ENCODE measurements at regions not wholly inside any gene's neighbourhood (a gene's known extent, or its start where the extent isn't known, plus 50 kb on each side); places are given as distances from the start of the nearest gene placed in this dataset.
"Not testable (repeated sequence)": the region's sequence is repeated elsewhere in the genome, so short reads cannot be mapped to it uniquely, and the experiment has no call there.

DNA sequence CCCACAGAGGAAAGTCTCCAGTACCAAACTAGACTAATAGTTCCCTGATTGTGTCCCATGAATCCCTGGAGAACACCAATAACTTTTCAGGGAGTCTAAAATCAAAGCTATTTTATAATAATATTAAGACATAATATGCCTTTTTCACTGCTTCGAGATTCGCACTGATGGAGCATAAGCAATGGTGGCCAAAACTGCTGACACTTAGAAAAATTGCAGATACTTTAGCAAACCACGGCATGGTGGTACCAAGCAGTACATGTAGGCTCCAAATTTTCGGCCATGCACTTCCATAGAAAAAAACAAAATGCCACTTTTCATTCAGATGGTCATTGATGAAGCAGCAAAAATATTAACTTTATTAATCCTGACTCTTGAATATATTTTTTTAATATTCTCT is 100.3 kb upstream of the PCSK1 start:
- POLR2A ChIA-PET, result no interaction called here
- H3K27me3 Mint-ChIP-seq (ENCODE audit: low read depth), result no peaks in the 10 kb centered on the region
- CTCF ChIA-PET, result no interaction called here
- H3K4me1 Mint-ChIP-seq (ENCODE audit: low read depth), result peaks cover 28% of the 10 kb centered on the region
- no peak overlapping the region for H3K4me3 Mint-ChIP-seq
- no peak for ATAC-seq
- no peaks in the 10 kb centered on the region for H3K9me3 Mint-ChIP-seq (ENCODE audit: insufficient read depth)
- peaks cover 12% of the 10 kb centered on the region for H3K36me3 Mint-ChIP-seq (ENCODE audit: low read depth)
- no peak overlapping the region for H3K27ac Mint-ChIP-seq
- DNase-seq, result no peak

DNA sequence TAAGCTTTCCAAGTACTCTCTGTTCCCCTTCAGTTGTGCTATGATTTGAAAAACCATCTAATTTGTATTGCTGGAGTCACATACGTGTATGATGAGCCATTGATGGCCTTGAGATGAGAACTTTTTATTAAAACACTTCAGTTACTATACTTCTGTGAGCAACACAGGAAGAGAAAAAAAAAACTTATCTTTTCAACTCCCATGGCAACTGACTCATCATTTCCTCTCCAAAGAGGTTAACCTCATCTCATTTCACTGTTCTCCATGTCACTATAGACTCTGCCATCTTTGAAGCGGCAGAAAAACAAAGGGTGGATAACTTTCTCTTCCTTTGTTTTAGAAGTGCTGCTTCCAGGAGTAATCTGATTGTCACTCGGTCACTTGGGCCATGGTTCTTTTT is 104.3 kb upstream of the PCSK1 start:
- peaks cover 33% of the 10 kb centered on the region for H3K4me1 Mint-ChIP-seq (ENCODE audit: low read depth)
- POLR2A ChIA-PET, result interaction anchor here (0.8 to 1.5 kb wide), 2 partner anchors 9 to 125 kb away, joined by 3 read pairs; partner anchors contain the start of gene CAST
- DNase-seq (peak; percentile 49), ATAC-seq (peak; percentile 90)
- CTCF ChIA-PET, result interaction anchor here (1.1 to 1.3 kb wide), 2 partner anchors 13 to 58 kb away, joined by 3 to 4 read pairs; no protein-coding TSS in a partner anchor
- H3K4me3 Mint-ChIP-seq, result peak overlapping the region; percentile 24
- H3K27ac Mint-ChIP-seq, result peak overlapping the region; percentile 93
- no peaks in the 10 kb centered on the region for H3K9me3 Mint-ChIP-seq (ENCODE audit: insufficient read depth)
- H3K27me3 Mint-ChIP-seq (ENCODE audit: low read depth), result no peaks in the 10 kb centered on the region
- H3K36me3 Mint-ChIP-seq (ENCODE audit: low read depth), result peaks cover 14% of the 10 kb centered on the region

DNA sequence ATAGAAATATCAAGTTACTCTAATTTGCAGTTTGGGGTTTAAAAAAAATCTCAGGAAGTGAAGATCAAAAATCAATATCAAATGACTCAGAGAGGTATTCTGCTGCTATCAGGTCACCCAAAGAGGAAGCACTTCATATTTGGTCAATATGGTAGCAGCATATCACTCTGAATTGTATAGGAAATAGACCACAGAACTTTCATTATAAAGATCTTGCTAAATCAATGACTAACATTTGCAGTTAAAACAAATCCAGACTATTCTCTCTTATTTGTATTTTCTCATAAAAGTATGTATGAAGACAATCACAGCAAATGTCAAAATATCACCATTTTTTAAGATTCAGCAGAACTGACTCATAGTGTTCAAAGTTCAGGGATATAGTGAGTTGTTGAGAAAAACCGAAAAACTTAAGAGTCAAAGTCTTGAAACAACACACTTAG is 105.8 kb upstream of the PCSK1 start:
- no peak overlapping the region for H3K4me3 Mint-ChIP-seq
- peaks cover 14% of the 10 kb centered on the region for H3K36me3 Mint-ChIP-seq (ENCODE audit: low read depth)
- H3K27ac Mint-ChIP-seq, result peak overlapping the region; percentile 73
- DNase-seq, result no peak
- peaks cover 33% of the 10 kb centered on the region for H3K4me1 Mint-ChIP-seq (ENCODE audit: low read depth)
- H3K27me3 Mint-ChIP-seq (ENCODE audit: low read depth), result no peaks in the 10 kb centered on the region
- peak; percentile 61 for ATAC-seq
- ChIA-PET POLR2A (interaction anchor here (1.5 kb wide), 1 partner anchor 124 kb away, joined by 3 read pairs; the partner anchor contains the start of gene CAST), CTCF (no interaction called here)
- H3K9me3 Mint-ChIP-seq (ENCODE audit: insufficient read depth), result no peaks in the 10 kb centered on the region

DNA sequence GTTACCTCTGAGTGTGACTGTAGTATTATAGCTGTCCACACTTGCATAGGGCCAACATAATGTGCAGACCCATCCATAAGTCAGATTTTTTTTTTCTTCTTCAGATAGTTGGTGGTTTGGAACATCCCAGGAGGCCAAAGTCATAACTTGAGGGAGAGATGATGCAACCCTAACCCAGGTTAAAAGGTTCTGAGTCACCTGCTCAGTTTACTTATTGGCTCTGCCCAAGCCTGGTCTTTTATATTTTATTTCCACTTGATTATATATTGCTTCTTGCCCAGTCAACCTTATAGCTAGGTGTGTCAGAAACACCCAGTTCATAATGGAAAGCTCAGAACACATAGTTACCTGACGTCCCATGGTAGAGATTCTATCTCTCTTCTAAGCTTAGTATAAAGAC is 113.1 kb upstream of the PCSK1 start:
- POLR2A ChIA-PET, result no interaction called here
- Mint-ChIP-seq H3K27ac (no peak overlapping the region), H3K27me3 (ENCODE audit: low read depth) (no peaks in the 10 kb centered on the region), H3K9me3 (ENCODE audit: insufficient read depth) (no peaks in the 10 kb centered on the region), H3K4me3 (no peak overlapping the region), H3K36me3 (ENCODE audit: low read depth) (no peaks in the 10 kb centered on the region), H3K4me1 (ENCODE audit: low read depth) (no peaks in the 10 kb centered on the region)
- DNase-seq (no peak), ATAC-seq (no peak)
- CTCF ChIA-PET, result no interaction called here

DNA sequence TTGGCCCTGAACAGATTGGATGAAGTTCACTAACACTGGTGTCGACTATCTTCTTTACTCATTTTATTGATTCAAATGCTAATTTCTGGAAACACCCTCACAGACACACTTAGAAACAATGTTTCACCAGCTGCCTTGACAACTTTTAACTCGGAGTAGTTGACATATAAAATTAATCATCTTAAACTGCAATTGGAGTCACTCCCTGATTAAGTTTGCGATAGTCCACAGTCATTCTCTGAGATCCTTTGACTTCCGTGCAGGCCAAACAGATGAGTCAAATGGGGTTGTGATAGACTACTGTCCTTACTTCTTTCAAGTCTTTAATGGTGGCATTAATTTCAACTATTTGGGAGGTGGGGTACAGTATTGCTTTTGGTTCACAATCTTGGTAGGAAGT is 114.4 kb upstream of the PCSK1 start:
- H3K27ac Mint-ChIP-seq, result no peak overlapping the region
- no peaks in the 10 kb centered on the region for H3K36me3 Mint-ChIP-seq (ENCODE audit: low read depth)
- no peak overlapping the region for H3K4me3 Mint-ChIP-seq
- CTCF ChIA-PET, result interaction anchor here (1.0 to 1.6 kb wide), 2 partner anchors 16 to 54 kb away, joined by 3 read pairs; no protein-coding TSS in a partner anchor
- DNase-seq (no peak), ATAC-seq (no peak)
- POLR2A ChIA-PET, result no interaction called here
- peaks cover 10% of the 10 kb centered on the region for H3K27me3 Mint-ChIP-seq (ENCODE audit: low read depth)
- H3K9me3 Mint-ChIP-seq (ENCODE audit: insufficient read depth), result no peaks in the 10 kb centered on the region
- no peaks in the 10 kb centered on the region for H3K4me1 Mint-ChIP-seq (ENCODE audit: low read depth)

- no peak overlapping the region for H3K27ac Mint-ChIP-seq
- no peaks in the 10 kb centered on the region for H3K36me3 Mint-ChIP-seq (ENCODE audit: low read depth)
- DNase-seq, result no peak
- no peaks in the 10 kb centered on the region for H3K9me3 Mint-ChIP-seq (ENCODE audit: insufficient read depth)
- H3K27me3 Mint-ChIP-seq (ENCODE audit: low read depth), result peaks cover 14% of the 10 kb centered on the region
- H3K4me3 Mint-ChIP-seq, result no peak overlapping the region
- CTCF ChIA-PET, result interaction anchor here (0.9 kb wide), 1 partner anchor 204 kb away, joined by 3 read pairs; no protein-coding TSS in a partner anchor
- ATAC-seq, result no peak
- H3K4me1 Mint-ChIP-seq (ENCODE audit: low read depth), result no peaks in the 10 kb centered on the region
- POLR2A ChIA-PET, result no interaction called here
These were observed 113.3 kb upstream of the CAST start for GRCh38 chr5:96548905-96549304.

DNA sequence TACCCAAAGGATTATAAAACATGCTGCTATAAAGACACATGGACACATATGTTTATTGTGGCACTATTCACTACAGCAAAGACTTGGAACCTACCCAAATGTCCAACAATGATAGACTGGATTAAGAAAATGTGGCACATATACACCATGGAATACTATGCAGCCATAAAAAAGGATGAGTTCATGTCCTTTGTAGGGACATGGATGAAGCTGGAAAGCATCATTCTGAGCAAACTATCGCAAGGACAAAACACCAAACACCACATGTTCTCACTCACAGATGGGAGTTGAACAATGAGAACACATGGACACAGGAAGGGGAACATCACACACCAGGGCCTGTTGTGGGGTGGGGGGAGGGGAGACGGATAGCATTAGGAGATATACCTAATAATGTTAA is 101.3 kb upstream of the CAST start:
- H3K27ac Mint-ChIP-seq; CTCF ChIA-PET; H3K27me3 Mint-ChIP-seq (ENCODE audit: low read depth); H3K4me1 Mint-ChIP-seq (ENCODE audit: low read depth); H3K36me3 Mint-ChIP-seq (ENCODE audit: low read depth); POLR2A ChIA-PET; DNase-seq; H3K4me3 Mint-ChIP-seq; ATAC-seq; H3K9me3 Mint-ChIP-seq (ENCODE audit: insufficient read depth): not testable (repeated sequence)

GRCh38 chr5:96562614-96563013 is 99.6 kb upstream of the CAST start:
- ChIA-PET CTCF (no interaction called here), POLR2A (no interaction called here)
- Mint-ChIP-seq H3K4me1 (ENCODE audit: low read depth) (peaks cover 14% of the 10 kb centered on the region), H3K27me3 (ENCODE audit: low read depth) (peaks cover 5% of the 10 kb centered on the region), H3K36me3 (ENCODE audit: low read depth) (no peaks in the 10 kb centered on the region), H3K9me3 (ENCODE audit: insufficient read depth) (no peaks in the 10 kb centered on the region), H3K4me3 (no peak overlapping the region), H3K27ac (no peak overlapping the region)
- ATAC-seq, result no peak
- no peak for DNase-seq

- ChIA-PET CTCF (interaction anchor here (1.0 kb wide), 2 partner anchors 16 to 32 kb away, joined by 3 read pairs; no protein-coding TSS in a partner anchor), POLR2A (no interaction called here)
- peaks cover 4% of the 10 kb centered on the region for H3K27me3 Mint-ChIP-seq (ENCODE audit: low read depth)
- DNase-seq (no peak), ATAC-seq (no peak)
- no peaks in the 10 kb centered on the region for H3K36me3 Mint-ChIP-seq (ENCODE audit: low read depth)
- no peak overlapping the region for H3K27ac Mint-ChIP-seq
- H3K4me3 Mint-ChIP-seq, result no peak overlapping the region
- peaks cover 14% of the 10 kb centered on the region for H3K4me1 Mint-ChIP-seq (ENCODE audit: low read depth)
- H3K9me3 Mint-ChIP-seq (ENCODE audit: insufficient read depth), result no peaks in the 10 kb centered on the region
These were observed 98.4 kb upstream of the CAST start for GRCh38 chr5:96563816-96564215.

- ATAC-seq (no peak), DNase-seq (no peak)
- no peaks in the 10 kb centered on the region for H3K36me3 Mint-ChIP-seq (ENCODE audit: low read depth)
- H3K4me3 Mint-ChIP-seq, result no peak overlapping the region
- no peaks in the 10 kb centered on the region for H3K9me3 Mint-ChIP-seq (ENCODE audit: insufficient read depth)
- peaks cover 11% of the 10 kb centered on the region for H3K27me3 Mint-ChIP-seq (ENCODE audit: low read depth)
- no peak overlapping the region for H3K27ac Mint-ChIP-seq
- ChIA-PET POLR2A (no interaction called here), CTCF (no interaction called here)
- H3K4me1 Mint-ChIP-seq (ENCODE audit: low read depth), result peaks cover 14% of the 10 kb centered on the region
These were observed 96.5 kb upstream of the CAST start for GRCh38 chr5:96565582-96566265.

DNA sequence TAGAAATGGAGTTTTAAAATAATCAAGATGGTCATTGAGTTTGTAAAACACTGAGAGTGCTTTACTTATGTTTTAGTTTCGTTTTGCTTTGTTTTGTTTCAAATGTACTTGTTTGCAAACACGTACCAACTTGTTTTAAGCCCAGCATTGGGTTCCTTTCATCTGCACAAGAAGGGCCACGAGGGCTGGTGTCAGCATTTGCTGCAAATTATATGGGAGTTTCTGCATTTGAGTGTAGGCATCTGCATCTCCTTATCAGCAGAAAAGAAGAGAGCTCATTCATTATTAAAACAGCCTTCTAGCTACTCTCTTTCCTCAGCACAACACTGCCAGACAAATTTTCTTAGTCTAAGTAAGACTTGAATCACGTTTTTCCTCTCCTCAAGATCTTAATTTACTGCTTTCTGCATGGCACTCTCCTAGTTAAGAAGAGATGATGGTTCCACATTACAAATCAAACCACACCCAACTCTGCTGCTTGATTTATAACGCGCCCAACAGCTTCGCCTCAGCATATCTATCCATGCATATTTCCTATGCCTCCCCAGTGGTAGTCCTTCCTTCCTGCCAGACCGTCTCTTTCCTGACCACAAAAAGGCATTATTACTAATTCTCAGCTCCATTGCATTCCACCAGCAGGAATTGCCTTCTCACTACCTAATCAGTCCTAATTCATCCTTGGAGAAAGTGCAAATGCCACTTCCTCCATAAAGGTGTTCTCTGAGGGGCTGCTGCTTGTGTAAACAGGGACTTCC is 95.2 kb upstream of the CAST start:
- ChIA-PET CTCF (interaction anchor here (0.8 kb wide), 1 partner anchor 35 kb away, joined by 3 read pairs; no protein-coding TSS in a partner anchor), POLR2A (no interaction called here)
- no peaks in the 10 kb centered on the region for H3K36me3 Mint-ChIP-seq (ENCODE audit: low read depth)
- H3K27me3 Mint-ChIP-seq (ENCODE audit: low read depth), result peaks cover 18% of the 10 kb centered on the region
- H3K4me1 Mint-ChIP-seq (ENCODE audit: low read depth), result peaks cover 14% of the 10 kb centered on the region
- no peak for DNase-seq
- H3K4me3 Mint-ChIP-seq, result no peak overlapping the region
- ATAC-seq, result peak; percentile 47
- no peak overlapping the region for H3K27ac Mint-ChIP-seq
- no peaks in the 10 kb centered on the region for H3K9me3 Mint-ChIP-seq (ENCODE audit: insufficient read depth)

DNA sequence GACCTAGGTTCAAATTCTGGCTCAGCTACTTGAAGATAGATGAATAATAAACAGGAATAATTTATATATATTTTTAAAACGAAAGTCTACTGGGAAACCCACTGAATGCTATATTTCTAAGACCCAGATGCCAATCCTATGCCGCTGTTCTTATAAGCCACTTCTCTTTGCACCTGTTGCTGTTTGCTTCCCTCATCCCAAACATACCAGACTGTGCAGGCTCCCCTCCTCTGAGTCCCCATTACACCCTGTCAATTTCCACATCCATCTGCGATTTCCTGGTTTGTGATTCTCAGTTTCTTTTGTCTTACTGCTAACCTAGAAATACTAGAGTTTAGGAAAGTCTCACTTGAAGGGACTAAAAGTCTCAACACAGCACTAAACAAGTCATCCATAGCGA is 92.8 kb upstream of the CAST start:
- Mint-ChIP-seq H3K36me3 (ENCODE audit: low read depth) (no peaks in the 10 kb centered on the region), H3K27me3 (ENCODE audit: low read depth) (peaks cover 18% of the 10 kb centered on the region), H3K4me1 (ENCODE audit: low read depth) (peaks cover 14% of the 10 kb centered on the region), H3K4me3 (no peak overlapping the region), H3K9me3 (ENCODE audit: insufficient read depth) (no peaks in the 10 kb centered on the region), H3K27ac (no peak overlapping the region)
- ChIA-PET CTCF (interaction anchor here (0.5 kb wide), 1 partner anchor 130 kb away, joined by 3 read pairs; no protein-coding TSS in a partner anchor), POLR2A (no interaction called here)
- ATAC-seq, result no peak
- no peak for DNase-seq
